ENCODE measurements at regions not wholly inside any gene's neighbourhood (a gene's known extent, or its start where the extent isn't known, plus 50 kb on each side); places are given as distances from the start of the nearest gene placed in this dataset.

- TF ChIP-seq CTCF (IDR thresholded peaks at IDR 0.05) = no peak
- no peak for TF ChIP-seq POLR2AphosphoS5 (IDR thresholded peaks at IDR 0.05; ENCODE audit: insufficient read depth in 1 of 2, low read depth in 1 of 2)
- no peak for TF ChIP-seq POLR2A (IDR thresholded peaks at IDR 0.05)
Observed at GRCh38 chr20:51928931-51929330, 126.6 kb upstream of the SALL4 start.
